HG02623 (cell line): ENCODE measurements at regions not wholly inside any gene's neighbourhood (a gene's known extent, or its start where the extent isn't known, plus 50 kb on each side); places are given as distances from the start of the nearest gene placed in this dataset.
"Not testable (repeated sequence)": the region's sequence is repeated elsewhere in the genome, so short reads cannot be mapped to it uniquely, and the experiment has no call there.

Experiments used
- ATAC-seq: cut with Tn5 transposase; IDR thresholded peaks from one replicate; pipeline ENCODE4 v1.9.1; 2021; ENCODE audit warnings: moderate library complexity; ENCODE audit not compliant: unreplicated experiment

DNA sequence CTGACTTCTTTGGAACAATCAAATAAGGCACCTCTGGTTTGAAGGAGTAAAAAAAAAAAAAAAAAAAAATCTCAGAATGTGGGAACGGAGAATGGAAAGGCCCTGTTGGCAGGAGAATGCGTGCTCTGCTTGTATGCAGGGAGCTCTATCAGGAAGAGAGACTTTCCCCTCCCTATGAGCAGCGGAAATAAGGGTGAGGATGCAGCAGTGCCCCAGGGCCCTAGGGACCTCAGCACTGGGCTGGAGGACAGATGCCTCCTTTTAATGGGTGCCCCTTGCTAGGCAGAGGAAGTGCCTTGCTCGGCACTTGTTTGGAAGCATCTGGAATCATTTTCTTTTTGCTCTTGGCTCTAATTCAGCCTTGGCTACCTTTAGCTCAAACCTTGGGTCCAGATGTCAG is 283.4 kb upstream of the NBPF12 start:
- ATAC-seq, result not testable (repeated sequence)

- ATAC-seq, result not testable (repeated sequence)
Observed at GRCh38 chr1:146645978-146646604, 292.0 kb upstream of the NBPF12 start.

- not testable (repeated sequence) for ATAC-seq
Observed at GRCh38 chr1:146641534-146641933, 296.6 kb upstream of the NBPF12 start.

- ATAC-seq, result not testable (repeated sequence)
Observed at GRCh38 chr1:146640671-146641070, 297.5 kb upstream of the NBPF12 start.

DNA sequence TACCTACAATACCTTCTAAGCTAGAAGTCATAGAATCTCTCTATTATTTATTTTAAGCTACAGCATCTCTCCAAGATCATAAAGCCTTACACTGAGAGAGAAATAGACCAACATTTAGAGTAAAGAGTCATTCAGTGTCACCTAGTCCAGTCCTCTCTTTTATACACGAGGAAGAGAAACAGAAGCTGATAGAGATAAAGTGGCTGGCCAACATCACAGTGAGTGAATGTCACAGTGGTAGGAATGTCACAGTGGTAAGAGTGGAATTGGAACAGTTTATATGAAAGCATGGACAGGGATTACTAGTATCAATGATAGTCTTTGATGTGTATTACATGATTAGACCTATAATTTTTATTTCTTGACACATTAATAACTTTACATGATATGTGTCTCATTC is 307.8 kb upstream of the NBPF12 start:
- not testable (repeated sequence) for ATAC-seq

- ATAC-seq, result not testable (repeated sequence)
Observed at GRCh38 chr1:146618582-146618981, 319.5 kb upstream of the NBPF12 start.

- ATAC-seq, result not testable (repeated sequence)
Observed at GRCh38 chr1:146604681-146605080, 333.4 kb upstream of the NBPF12 start.

- ATAC-seq, result not testable (repeated sequence)
Observed at GRCh38 chr1:146600720-146601307, 337.3 kb upstream of the NBPF12 start.

- not testable (repeated sequence) for ATAC-seq
Observed at GRCh38 chr1:146599906-146600305, 338.2 kb upstream of the NBPF12 start.

- not testable (repeated sequence) for ATAC-seq
Observed at GRCh38 chr1:146581229-146581628, 352.4 kb upstream of the NOTCH2NLA start.

DNA sequence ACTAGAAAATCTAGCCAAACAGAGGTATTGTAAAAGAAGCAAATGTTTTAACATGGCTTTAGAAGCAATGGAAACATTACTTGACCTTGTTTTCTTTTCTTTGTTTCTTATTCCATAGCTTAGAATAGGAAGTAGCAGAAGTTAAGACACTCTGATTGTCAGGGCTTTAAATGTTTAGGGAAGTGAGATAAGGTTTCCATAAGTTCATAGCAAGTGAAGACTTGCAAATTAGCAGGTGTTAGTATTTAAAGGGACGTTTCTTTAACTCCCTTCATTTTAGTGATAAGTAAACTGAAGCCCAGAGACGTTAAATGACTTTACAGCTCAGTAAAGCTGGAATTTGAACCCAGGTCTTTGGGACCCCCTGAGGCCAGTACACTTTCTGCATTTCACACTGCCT is 338.7 kb upstream of the NOTCH2NLA start:
- ATAC-seq, result not testable (repeated sequence)

DNA sequence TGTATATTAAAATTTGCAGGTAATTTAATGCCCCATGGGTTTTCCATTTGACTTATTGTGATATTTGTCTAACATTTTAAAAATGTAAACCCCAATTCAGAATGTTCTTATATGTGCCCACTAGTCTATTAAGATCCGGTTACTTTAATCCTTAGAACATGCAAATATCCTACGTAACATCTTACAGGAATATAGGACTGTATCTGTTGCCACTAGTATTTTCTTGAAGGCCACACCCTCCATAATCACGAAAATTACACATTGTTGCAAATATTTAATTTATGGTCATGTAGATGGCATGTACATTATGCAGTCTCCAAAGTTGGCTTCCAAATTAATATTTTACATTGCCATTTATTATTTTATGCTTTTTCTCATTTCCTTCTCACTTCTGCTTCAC is 329.2 kb upstream of the NOTCH2NLA start:
- not testable (repeated sequence) for ATAC-seq

GRCh38 chr1:146556405-146556804 is 327.6 kb upstream of the NOTCH2NLA start:
- not testable (repeated sequence) for ATAC-seq

GRCh38 chr1:146552414-146552813 is 323.6 kb upstream of the NOTCH2NLA start:
- not testable (repeated sequence) for ATAC-seq

- not testable (repeated sequence) for ATAC-seq
Observed at GRCh38 chr1:146548684-146549083, 319.9 kb upstream of the NOTCH2NLA start.

DNA sequence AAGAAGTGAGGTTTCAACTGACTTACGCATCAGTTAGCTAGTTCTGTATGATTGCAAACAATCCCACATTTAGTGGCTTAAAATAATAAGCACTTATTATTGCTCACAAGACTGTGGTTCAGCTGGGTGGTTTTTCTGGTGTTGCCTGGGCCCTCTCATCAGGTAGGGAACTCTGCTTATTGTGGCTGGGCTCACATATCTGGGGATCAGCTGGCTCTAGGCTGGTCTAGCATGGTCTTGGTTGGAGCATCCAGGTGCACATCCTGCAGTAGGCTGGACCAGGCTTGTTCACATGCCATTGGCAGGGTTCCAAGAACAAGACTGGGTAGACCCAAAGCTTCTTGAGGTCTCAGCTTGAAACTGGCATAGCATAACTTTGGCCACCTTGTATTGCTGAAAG is 317.4 kb upstream of the NOTCH2NLA start:
- not testable (repeated sequence) for ATAC-seq

DNA sequence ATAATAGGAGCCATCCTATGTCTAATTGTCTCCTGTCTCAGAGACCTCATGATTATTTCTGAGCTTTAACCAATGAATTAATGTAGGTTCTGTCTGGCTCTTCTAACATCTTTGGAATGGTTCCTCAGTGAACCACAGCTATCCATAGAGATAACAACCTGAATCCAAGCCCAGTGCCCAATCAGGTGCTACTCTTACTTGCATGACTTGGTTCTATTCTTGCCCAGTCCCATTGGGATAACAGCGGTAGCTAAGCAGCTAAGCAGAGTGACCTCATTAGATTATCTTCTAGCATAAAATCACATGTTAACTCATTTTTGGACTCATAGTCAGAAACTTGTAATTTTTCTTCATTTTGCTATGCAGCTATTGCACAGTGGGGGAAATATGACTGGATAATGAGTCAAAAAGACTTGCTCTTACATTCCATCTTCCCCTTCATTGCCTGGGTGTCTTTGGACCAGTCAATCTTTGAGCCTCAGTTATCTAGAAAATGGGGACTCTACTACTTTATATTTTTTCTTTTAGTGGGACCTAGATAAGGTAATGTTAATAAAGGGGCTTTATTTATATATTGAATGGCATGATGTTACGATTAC is 309.1 kb upstream of the NOTCH2NLA start:
- ATAC-seq, result not testable (repeated sequence)

DNA sequence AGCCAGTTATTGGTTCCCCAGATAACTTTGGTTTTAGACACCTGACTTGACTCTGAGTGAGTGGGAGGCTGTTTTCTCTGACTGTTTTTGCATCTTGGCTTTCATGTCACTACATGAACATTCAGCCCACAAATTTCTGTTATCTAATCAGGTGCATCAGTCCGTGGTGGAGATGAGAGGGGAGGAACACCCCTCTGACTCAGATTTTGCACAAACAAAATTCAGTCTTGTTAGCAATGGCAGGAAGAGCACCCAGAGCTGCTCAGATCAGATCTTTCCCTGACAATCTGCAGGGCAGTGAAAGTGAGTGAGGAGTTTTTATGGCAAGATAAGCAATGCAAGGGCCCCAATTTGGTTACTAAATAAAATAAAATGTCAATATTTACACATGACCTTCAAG is 307.2 kb upstream of the NOTCH2NLA start:
- ATAC-seq, result not testable (repeated sequence)

DNA sequence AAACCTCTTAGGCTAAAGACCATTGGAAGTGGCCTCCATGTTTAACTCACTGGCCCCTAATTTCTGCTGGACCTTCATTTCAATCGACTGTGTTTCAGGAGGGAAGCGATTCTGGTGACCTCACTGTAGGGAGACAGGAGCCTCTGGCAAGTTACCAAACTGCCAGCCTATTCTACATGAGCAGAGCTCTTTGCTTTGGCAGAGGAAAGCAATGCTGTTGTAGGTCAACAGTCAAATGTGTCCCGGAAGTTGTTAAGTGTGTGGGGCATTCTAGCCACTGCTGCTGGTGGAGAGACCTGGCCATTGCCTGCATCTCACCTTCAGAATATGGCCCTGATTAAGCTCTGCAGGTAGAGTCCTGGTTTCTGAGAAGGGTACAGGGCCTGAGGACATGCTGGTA is 306.8 kb upstream of the NOTCH2NLA start:
- ATAC-seq, result not testable (repeated sequence)

DNA sequence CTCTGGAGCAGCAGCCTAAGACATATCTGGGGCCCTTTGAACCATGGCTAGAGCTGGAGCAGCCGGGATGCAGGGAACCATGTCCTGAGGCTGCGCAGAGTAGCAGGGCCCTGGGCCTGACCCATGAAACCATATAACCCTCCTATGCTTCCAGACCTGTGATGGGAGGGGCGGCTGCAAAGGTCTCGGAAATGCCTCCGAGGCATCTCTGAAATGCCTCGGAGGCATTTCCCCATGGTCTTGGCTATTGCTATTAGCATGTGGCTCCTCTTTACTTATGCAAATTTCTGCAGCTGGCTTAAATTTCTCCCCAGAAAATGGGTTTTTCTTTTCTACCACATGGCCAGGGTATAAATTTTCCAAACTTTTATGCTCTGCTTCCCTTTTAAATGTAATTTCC is 302.1 kb upstream of the NOTCH2NLA start:
- not testable (repeated sequence) for ATAC-seq

DNA sequence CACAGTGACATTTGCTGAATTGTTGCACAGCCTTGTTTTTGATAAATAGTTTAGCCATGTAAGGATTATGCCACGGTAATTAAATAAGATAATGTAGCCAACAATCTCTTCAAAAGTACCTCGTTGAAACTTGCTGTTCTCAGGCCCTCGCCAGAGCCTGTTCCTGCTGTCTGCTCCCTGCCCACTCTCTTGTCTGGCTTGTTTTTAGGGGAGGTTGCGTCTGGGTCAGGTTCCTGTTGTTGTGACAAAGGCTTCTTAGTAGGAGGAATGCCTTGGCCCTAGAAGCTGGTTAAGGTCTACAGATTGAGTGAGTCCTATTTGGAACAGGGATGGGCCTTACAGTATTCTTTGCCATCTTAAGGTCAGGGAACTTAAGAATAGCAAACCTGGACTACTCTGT is 294.0 kb upstream of the NOTCH2NLA start:
- ATAC-seq, result not testable (repeated sequence)

DNA sequence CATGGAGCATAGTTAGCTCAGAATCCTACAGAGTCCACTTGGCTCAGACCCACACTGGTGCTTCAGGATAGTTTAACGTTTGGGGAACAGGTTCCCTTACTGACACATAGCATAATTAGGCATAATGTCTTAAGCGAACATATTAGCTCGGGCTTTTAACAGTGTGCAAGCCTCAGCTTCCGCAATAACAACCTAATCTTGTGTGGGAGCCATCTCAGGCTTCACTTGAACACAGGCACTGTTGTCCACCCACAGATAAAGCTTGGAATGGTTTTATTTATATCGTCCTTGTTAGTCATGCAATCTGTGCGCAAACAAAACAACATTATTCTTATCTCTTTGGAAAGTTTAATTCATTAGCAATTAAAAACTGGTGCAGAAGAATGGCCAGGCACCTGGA is 293.5 kb upstream of the NOTCH2NLA start:
- ATAC-seq, result not testable (repeated sequence)
